ENCODE measurements at regions not wholly inside any gene's neighbourhood (a gene's known extent, or its start where the extent isn't known, plus 50 kb on each side); places are given as distances from the start of the nearest gene placed in this dataset.

DNA sequence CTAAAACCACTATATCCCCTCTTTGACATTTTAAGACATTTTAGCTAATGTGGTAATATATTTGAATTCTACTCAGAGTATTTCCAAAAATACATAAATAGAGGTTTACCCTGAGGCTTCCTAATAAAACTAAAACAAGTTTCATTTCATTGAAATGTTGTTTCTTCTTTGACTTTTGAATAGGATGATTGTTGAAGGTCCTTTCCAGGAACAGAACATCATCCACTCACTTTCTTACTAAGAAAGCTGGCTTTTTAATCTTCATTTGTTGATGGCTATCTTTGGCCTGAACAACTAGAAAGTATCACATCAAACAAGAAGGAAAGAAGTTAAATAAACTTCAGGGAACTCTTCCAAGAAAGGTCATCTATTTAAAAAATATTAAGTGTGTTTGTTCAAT is 169.7 kb downstream of the RAP2B start:
- Histone ChIP-seq H3K4me3 (no peak overlapping the region), H3K4me1 (no peaks in the 10 kb centered on the region), H3K36me3 (no peaks in the 10 kb centered on the region), H3K27ac (no peak overlapping the region), H3K9me3 (no peaks in the 10 kb centered on the region), H3K27me3 (ENCODE audit: low read depth) (no peaks in the 10 kb centered on the region)
- DNase-seq = no peak
- no peak for ATAC-seq
- intact Hi-C loops (cut with DNase I) = no loop called here
- TF ChIP-seq, protein P1, sequence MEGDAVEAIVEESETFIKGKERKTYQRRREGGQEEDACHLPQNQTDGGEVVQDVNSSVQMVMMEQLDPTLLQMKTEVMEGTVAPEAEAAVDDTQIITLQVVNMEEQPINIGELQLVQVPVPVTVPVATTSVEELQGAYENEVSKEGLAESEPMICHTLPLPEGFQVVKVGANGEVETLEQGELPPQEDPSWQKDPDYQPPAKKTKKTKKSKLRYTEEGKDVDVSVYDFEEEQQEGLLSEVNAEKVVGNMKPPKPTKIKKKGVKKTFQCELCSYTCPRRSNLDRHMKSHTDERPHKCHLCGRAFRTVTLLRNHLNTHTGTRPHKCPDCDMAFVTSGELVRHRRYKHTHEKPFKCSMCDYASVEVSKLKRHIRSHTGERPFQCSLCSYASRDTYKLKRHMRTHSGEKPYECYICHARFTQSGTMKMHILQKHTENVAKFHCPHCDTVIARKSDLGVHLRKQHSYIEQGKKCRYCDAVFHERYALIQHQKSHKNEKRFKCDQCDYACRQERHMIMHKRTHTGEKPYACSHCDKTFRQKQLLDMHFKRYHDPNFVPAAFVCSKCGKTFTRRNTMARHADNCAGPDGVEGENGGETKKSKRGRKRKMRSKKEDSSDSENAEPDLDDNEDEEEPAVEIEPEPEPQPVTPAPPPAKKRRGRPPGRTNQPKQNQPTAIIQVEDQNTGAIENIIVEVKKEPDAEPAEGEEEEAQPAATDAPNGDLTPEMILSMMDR (IDR thresholded peaks at IDR 0.05) = no peak

DNA sequence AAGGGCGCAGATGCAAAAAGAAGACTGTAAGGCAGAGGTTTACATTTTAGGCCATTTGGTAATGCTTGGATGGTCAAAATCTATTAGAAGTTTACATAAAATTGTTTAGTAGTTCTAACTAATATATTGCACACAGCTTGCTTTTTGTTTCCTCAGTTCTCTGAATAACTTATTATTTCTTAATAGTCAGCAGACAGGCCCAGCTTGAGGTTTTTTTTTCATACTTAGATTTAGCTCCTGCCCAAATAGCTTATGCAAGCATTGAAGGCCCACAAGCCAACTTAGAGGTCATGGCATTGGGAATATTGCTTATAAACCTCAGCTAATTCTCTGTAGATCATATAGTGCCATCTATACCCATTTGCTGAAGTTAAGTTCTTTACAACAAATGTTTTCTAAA is 172.5 kb downstream of the RAP2B start:
- intact Hi-C loops (cut with DNase I) = no loop called here
- DNase-seq (no peak), ATAC-seq (no peak)
- Histone ChIP-seq H3K36me3 (no peaks in the 10 kb centered on the region), H3K27me3 (ENCODE audit: low read depth) (no peaks in the 10 kb centered on the region), H3K9me3 (no peaks in the 10 kb centered on the region), H3K27ac (no peak overlapping the region), H3K4me1 (no peaks in the 10 kb centered on the region), H3K4me3 (no peak overlapping the region)
- TF ChIP-seq, protein P1 (IDR thresholded peaks at IDR 0.05) = no peak

DNA sequence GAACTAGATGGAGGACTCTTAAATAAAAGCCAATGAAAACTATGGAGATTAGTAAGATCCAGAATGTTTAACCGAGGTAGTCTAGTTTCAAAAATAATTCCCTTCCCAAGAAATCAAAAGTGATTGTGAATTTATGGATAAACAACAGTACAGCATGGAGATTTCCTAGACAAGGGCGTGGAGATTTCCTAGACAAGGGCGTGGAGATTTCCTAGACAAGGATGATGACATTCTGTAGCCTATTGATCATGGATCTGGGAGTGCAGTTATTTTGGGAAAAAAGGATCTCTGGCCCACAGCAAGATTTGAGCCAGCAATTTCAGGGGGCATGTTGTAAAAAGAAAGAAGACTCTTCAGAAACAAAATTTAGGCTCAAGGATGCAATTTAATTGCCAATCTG is 175.3 kb downstream of the RAP2B start:
- DNase-seq = no peak
- H3K9me3 ChIP-seq = no peaks in the 10 kb centered on the region
- H3K27ac ChIP-seq = no peak overlapping the region
- ATAC-seq = no peak
- H3K27me3 ChIP-seq (ENCODE audit: low read depth) = no peaks in the 10 kb centered on the region
- TF ChIP-seq, protein P1 (IDR thresholded peaks at IDR 0.05) = no peak
- no peak overlapping the region for H3K4me3 ChIP-seq
- H3K36me3 ChIP-seq = no peaks in the 10 kb centered on the region
- no peaks in the 10 kb centered on the region for H3K4me1 ChIP-seq
- intact Hi-C loops (cut with DNase I) = no loop called here

DNA sequence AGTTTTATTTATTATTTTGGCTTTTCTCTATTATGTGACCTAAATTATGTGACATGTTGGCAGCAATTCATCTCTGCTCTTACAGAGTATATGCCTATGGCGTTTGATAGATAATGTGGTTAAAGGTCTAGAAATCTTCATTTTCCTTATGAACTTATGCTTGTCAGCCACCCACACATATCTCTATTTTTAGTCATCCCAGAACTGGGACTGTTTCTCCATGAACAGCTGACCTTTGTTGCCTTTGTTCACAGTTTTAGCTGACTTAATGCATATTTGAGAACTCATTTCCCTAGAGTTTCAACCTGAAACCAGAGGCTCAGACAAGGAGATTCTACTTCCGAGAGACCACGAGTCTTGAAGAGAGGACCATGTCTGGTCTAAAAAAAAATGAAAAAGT is 176.5 kb downstream of the RAP2B start:
- H3K4me3 ChIP-seq = no peak overlapping the region
- no peaks in the 10 kb centered on the region for H3K36me3 ChIP-seq
- intact Hi-C loops (cut with DNase I) = no loop called here
- ATAC-seq (peak; percentile 25 to 46), DNase-seq (no peak)
- no peak overlapping the region for H3K27ac ChIP-seq
- no peaks in the 10 kb centered on the region for H3K27me3 ChIP-seq (ENCODE audit: low read depth)
- H3K4me1 ChIP-seq = no peaks in the 10 kb centered on the region
- TF ChIP-seq, protein P1 (IDR thresholded peaks at IDR 0.05) = no peak
- H3K9me3 ChIP-seq = no peaks in the 10 kb centered on the region

DNA sequence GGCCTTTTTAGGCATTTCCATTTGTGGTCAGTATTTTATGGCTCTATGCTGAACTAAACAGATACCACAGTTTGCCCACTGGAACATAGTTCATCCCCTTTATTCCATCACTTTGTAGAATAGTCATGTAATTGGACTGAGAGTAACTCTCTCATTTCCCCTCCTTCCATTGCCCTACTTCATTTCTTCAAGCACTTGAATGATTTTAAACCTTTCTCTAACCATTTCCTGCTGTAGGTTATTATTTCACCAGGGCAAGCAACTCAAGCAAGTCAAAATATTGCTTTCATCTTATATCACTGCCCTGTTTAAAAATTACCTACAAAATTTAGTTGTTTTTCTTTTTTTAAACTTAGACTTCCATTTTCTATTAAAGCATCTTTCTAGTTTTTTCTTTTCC is 177.0 kb downstream of the RAP2B start:
- ATAC-seq = no peak
- H3K36me3 ChIP-seq = no peaks in the 10 kb centered on the region
- no peaks in the 10 kb centered on the region for H3K4me1 ChIP-seq
- no peaks in the 10 kb centered on the region for H3K27me3 ChIP-seq (ENCODE audit: low read depth)
- no peak overlapping the region for H3K4me3 ChIP-seq
- TF ChIP-seq, protein P1 (IDR thresholded peaks at IDR 0.05) = no peak
- no peaks in the 10 kb centered on the region for H3K9me3 ChIP-seq
- intact Hi-C loops (cut with DNase I) = no loop called here
- no peak overlapping the region for H3K27ac ChIP-seq
- no peak for DNase-seq
